OCI-LY7 (cell line): ENCODE measurements at regions not wholly inside any gene's neighbourhood (a gene's known extent, or its start where the extent isn't known, plus 50 kb on each side); places are given as distances from the start of the nearest gene placed in this dataset.

Experiments used
- CTCF ChIP-seq: fragments of 200-600 bp; sonication (generic); conservative IDR thresholded peaks from 2 replicates; pipeline ENCODE4 v1.5.1; 2014; ENCODE audit warnings: mild to moderate bottlenecking, antibody characterized with exemption, low read length, moderate library complexity, mixed read lengths
- EZH2phosphoT487 ChIP-seq: fragments of 200-600 bp; sonication (generic); IDR thresholded peaks from 2 replicates; pipeline ENCODE4 v1.6.1; 2018; ENCODE audit warnings: low read depth, borderline replicate concordance, mild to moderate bottlenecking, mixed run types, antibody characterized with exemption, low read length, moderate library complexity, mixed read lengths

DNA sequence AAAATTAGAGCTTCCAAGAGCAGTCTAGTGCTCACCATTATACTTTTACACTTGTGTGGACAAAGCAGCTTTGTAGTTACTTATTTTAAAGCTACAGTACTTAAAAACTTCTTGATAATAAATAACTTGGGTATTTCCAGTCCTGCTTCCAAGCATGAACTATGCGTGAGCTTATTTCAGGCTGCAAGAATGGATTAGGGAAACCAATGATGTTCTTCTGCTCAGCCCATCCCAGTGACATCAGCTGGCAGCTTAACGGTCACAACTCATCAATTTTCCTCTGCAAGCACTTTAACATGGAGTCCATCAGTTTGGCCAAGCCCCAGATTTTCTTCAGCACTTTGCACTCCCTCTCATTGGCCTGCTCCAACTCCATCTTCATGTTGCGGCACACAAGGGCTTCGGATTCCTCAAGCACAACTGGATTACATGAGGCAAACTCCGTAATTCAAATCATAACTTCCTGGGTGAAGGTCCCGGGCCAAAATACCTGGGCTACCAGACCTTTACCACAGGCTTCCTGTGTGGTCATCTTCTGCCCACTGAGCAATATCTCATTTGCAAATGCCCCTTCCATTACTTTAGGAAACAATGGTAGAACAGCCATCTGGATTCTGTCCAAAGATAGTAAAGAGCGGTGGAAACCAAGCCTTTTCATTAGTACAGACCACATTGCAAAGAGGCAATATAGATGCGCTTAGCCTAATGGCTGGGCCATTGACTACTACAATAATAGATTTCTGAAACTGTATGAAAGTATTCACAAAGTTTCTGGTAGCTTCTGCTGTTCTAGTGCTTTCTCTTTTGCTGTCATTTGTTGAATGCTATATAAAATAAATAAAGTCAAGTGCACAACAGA, 87.5 kb upstream of the DAZL start:
- TF ChIP-seq CTCF (no peak), EZH2phosphoT487 (no peak)
